Subcutaneous abdominal adipose tissue (tissue), 5 donors: ENCODE measurements at regions not wholly inside any gene's neighbourhood (a gene's known extent, or its start where the extent isn't known, plus 50 kb on each side); places are given as distances from the start of the nearest gene placed in this dataset.

Source experiments
- H3K27ac ChIP-seq: one replicate; pipeline ENCODE4 v1.7.0; 2013; ENCODE audit warnings: low read depth, mild to moderate bottlenecking, inconsistent platforms, low read length, moderate library complexity
- H3K27me3 ChIP-seq, 5 donors: one replicate each; pipeline ENCODE4 v1.7.0; 2013; ENCODE audit warnings: low read length in 5 of 5, inconsistent platforms in 1 of 5; ENCODE audit not compliant: control insufficient read depth in 5 of 5, insufficient read depth in 4 of 5
- H3K36me3 ChIP-seq, 5 donors: one replicate each; pipeline ENCODE4 v1.7.0; 2013; ENCODE audit warnings: low read length in 5 of 5; ENCODE audit not compliant: control insufficient read depth in 5 of 5, insufficient read depth in 5 of 5
- H3K4me1 ChIP-seq, 5 donors: one replicate each; pipeline ENCODE4 v1.7.0; 2013; ENCODE audit warnings: low read length in 5 of 5, mild to moderate bottlenecking in 3 of 5, moderate library complexity in 1 of 5; ENCODE audit not compliant: control insufficient read depth in 5 of 5, insufficient read depth in 5 of 5
- H3K4me3 ChIP-seq, 5 donors: one replicate each; pipeline ENCODE4 v1.7.0; 2013; ENCODE audit warnings: low read length in 5 of 5, low read depth in 1 of 5
- H3K9ac ChIP-seq, 5 donors: one replicate each; pipeline ENCODE4 v1.7.0; 2013; ENCODE audit warnings: low read length in 5 of 5, mild to moderate bottlenecking in 4 of 5, moderate library complexity in 3 of 5
- H3K9me3 ChIP-seq, 5 donors: one replicate each; pipeline ENCODE4 v1.7.0; 2013; ENCODE audit warnings: low read length in 5 of 5; ENCODE audit not compliant: control insufficient read depth in 5 of 5
- donor health status: healthy.
- donor health status: healthy.
- donor health status: healthy.
- donor health status: healthy.
- donor health status: healthy.

DNA sequence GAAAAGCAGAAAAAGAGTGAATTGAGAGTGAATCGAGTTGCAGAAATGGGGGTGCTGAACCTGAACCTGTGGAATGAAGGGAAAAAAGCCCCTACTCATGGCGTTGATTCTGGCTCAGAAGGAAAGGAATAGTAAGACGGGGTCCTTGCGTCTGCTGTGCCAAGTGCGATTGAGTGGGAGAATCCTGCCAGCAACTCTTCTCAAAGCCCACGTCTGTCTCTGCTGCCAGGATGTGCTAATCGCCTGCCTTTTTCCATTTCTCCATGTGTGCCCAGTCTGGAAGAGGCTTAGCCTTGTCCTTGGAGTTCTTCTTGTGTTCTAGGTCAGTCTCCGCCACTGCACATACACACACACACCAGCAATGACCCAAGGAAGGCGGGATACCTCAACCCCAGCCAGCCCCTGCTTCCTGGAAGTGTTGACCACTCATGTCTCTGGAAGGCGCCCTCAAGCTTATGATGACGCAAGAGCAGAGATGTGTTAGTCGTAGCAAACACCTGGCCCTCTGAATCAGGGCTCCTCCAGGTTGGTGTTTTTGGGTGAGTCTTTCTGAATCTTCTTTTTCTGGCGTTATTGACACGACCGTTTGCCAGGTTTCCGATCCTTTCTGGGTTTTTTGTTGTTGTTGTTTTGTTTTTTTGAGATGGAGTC, 262.4 kb upstream of the PROK2 start:
- Histone ChIP-seq H3K36me3 (no peaks in the 10 kb centered on the region), H3K27me3 (no peaks in the 10 kb centered on the region), H3K27ac (no peak overlapping the region), H3K4me1 (peaks cover 1 to 17% (median 7%) of the 10 kb centered on the region in 5 donors), H3K9me3 (no peaks in the 10 kb centered on the region), H3K4me3 (no peak overlapping the region), H3K9ac (no peak overlapping the region)

GRCh38 chr3:72044231-72044855, 259.4 kb upstream of the PROK2 start:
- Histone ChIP-seq H3K36me3 (no peaks in the 10 kb centered on the region), H3K27ac (no peak overlapping the region), H3K4me1 (peaks cover 0 to 17% (median 7%) of the 10 kb centered on the region in 5 donors), H3K4me3 (no peak overlapping the region), H3K9me3 (no peaks in the 10 kb centered on the region), H3K27me3 (peaks cover 0 to 7% (median 2%) of the 10 kb centered on the region in 5 donors), H3K9ac (no peak overlapping the region)

GRCh38 chr3:72043204-72044133, 258.5 kb upstream of the PROK2 start:
- no peaks in the 10 kb centered on the region for H3K9me3 ChIP-seq
- H3K27ac ChIP-seq: no peak overlapping the region
- H3K4me3 ChIP-seq: no peak overlapping the region
- H3K36me3 ChIP-seq: no peaks in the 10 kb centered on the region
- peaks cover 0 to 7% (median 2%) of the 10 kb centered on the region in 5 donors for H3K27me3 ChIP-seq
- peaks cover 0 to 17% (median 7%) of the 10 kb centered on the region in 5 donors for H3K4me1 ChIP-seq
- H3K9ac ChIP-seq: no peak overlapping the region

- Histone ChIP-seq H3K36me3 (no peaks in the 10 kb centered on the region), H3K4me1 (peaks cover 0 to 17% (median 7%) of the 10 kb centered on the region in 5 donors), H3K27me3 (peaks cover 0 to 7% (median 2%) of the 10 kb centered on the region in 5 donors), H3K9me3 (no peaks in the 10 kb centered on the region), H3K27ac (no peak overlapping the region), H3K4me3 (no peak overlapping the region), H3K9ac (no peak overlapping the region)
These were observed 257.7 kb upstream of the PROK2 start for GRCh38 chr3:72042397-72043203.

DNA sequence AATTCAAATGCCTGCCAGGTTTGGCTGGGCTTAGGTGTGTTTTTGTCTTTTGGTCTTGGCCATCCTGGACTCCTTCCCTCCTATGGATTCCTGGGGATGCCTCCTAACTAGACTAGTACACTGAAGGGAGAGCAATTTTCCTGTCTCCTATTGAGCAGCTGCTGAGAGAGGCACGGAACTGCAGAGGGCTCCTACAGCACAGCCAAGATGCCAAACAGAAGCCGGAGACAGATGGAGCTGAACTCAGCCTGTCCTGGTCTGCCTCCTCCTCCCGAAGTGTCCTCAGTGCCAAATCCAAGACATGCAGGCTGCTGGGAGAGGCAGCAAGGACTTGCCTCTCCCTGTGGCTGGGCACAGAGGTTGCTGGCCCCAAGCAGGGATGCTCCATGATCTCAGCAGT, 256.6 kb upstream of the PROK2 start:
- Histone ChIP-seq H3K27ac (no peak overlapping the region), H3K4me3 (no peak overlapping the region), H3K9ac (no peak overlapping the region), H3K36me3 (no peaks in the 10 kb centered on the region), H3K4me1 (peaks cover 0 to 17% (median 7%) of the 10 kb centered on the region in 5 donors), H3K27me3 (peaks cover 0 to 7% (median 2%) of the 10 kb centered on the region in 5 donors), H3K9me3 (no peaks in the 10 kb centered on the region)

GRCh38 chr3:72041076-72041475, 256.1 kb upstream of the PROK2 start:
- H3K9me3 ChIP-seq: no peaks in the 10 kb centered on the region
- H3K27ac ChIP-seq: no peak overlapping the region
- no peak overlapping the region for H3K4me3 ChIP-seq
- no peak overlapping the region for H3K9ac ChIP-seq
- H3K36me3 ChIP-seq: no peaks in the 10 kb centered on the region
- H3K27me3 ChIP-seq: peaks cover 0 to 7% (median 2%) of the 10 kb centered on the region in 5 donors
- peaks cover 0 to 17% (median 7%) of the 10 kb centered on the region in 5 donors for H3K4me1 ChIP-seq

- Histone ChIP-seq H3K4me3 (no peak overlapping the region), H3K9me3 (no peaks in the 10 kb centered on the region), H3K4me1 (peaks cover 0 to 17% (median 7%) of the 10 kb centered on the region in 5 donors), H3K36me3 (no peaks in the 10 kb centered on the region), H3K9ac (no peak overlapping the region), H3K27ac (no peak overlapping the region), H3K27me3 (peaks cover 0 to 7% (median 2%) of the 10 kb centered on the region in 5 donors)
These were observed 254.7 kb upstream of the PROK2 start for GRCh38 chr3:72039677-72040076.

- Histone ChIP-seq H3K9ac (no peak overlapping the region), H3K9me3 (no peaks in the 10 kb centered on the region), H3K36me3 (no peaks in the 10 kb centered on the region), H3K27ac (no peak overlapping the region), H3K4me3 (no peak overlapping the region), H3K27me3 (peaks cover 0 to 7% (median 2%) of the 10 kb centered on the region in 5 donors), H3K4me1 (peaks cover 0 to 8% (median 3%) of the 10 kb centered on the region in 5 donors)
These were observed 252.0 kb upstream of the PROK2 start for GRCh38 chr3:72036899-72037298.

DNA sequence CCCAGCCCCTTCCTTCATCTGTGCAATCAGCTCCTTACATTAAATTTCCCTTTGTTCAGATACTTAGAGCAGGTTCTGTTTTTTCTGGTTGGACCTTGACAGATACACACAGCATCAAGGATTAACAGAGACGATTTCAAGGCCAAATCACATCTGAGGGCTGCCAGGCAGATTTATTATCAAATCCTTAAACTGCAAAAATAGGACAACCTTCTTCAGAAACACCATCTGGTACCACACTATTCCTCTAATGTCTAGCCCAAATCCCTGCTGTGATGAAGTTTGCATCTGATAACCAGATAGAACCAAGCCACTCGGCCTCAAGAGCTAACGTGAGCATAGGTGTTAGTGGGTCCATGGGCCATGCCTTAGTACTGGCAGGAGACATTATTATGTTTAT, 250.7 kb upstream of the PROK2 start:
- H3K27me3 ChIP-seq: peaks cover 0 to 3% (median 2%) of the 10 kb centered on the region in 5 donors
- no peak overlapping the region for H3K9ac ChIP-seq
- peaks cover 0 to 3% (median 0%) of the 10 kb centered on the region in 5 donors for H3K9me3 ChIP-seq
- H3K36me3 ChIP-seq: no peaks in the 10 kb centered on the region
- H3K4me3 ChIP-seq: no peak overlapping the region
- no peak overlapping the region for H3K27ac ChIP-seq
- peaks cover 0 to 8% (median 3%) of the 10 kb centered on the region in 5 donors for H3K4me1 ChIP-seq
